Fibroblast of the aortic adventitia (primary cell): ENCODE measurements at regions not wholly inside any gene's neighbourhood (a gene's known extent, or its start where the extent isn't known, plus 50 kb on each side); places are given as distances from the start of the nearest gene placed in this dataset.

Experiments used
- DNase-seq: peaks from one replicate; pipeline ENCODE4 v3.0.0-alpha.2; 2010; ENCODE audit warnings: low read depth
- H3K4me3 ChIP-seq: 2 replicates; pipeline ENCODE4 v1.5.1; 2011; ENCODE audit warnings: low read depth, mild to moderate bottlenecking, control low read depth, low read length, moderate library complexity
- TF ChIP-seq, protein P1 (sequence below): IDR thresholded peaks from 2 replicates; pipeline ENCODE4 v1.5.1; 2011; ENCODE audit warnings: mild to moderate bottlenecking, low read length, control low read depth, inconsistent platforms; ENCODE audit not compliant: insufficient read depth

DNA sequence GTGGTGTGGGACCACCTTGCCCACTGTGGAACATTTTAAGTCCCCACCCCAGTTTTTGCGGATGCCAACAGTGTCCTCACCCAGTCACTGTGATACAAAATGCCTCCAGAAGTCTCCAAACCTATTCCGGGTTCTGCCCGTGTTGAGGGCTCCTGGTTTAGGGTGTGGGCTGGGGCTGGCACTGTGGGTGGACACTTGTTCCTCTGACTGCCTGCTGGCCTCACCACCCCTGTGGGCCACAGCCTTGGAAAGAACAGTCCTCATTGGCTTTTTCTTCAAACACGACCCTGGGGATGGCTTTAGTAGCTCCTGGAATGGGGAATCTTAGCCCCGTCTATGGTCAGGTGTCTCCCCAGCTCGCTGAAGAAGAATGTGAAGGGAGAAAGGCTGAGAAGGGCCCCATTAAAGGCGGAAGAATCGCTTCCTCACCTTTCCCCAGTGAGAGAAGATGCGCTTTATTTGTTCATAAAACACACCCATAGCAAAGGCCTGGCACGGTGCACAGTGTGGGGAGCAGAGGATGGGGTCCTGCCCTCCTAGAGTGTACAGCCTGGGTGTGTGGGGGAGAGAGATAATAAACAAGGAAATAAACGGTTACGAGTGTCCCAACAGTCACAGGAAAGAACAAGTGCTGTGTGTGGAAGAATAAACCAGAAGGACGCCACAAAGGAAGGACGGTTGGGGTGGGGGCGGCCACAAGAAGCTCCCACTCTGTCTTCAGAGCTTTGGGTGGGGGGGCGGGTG is 56.3 kb upstream of the SLC22A11 start:
- DNase-seq = no peak
- H3K4me3 ChIP-seq = no peak overlapping the region
- TF ChIP-seq, protein P1, sequence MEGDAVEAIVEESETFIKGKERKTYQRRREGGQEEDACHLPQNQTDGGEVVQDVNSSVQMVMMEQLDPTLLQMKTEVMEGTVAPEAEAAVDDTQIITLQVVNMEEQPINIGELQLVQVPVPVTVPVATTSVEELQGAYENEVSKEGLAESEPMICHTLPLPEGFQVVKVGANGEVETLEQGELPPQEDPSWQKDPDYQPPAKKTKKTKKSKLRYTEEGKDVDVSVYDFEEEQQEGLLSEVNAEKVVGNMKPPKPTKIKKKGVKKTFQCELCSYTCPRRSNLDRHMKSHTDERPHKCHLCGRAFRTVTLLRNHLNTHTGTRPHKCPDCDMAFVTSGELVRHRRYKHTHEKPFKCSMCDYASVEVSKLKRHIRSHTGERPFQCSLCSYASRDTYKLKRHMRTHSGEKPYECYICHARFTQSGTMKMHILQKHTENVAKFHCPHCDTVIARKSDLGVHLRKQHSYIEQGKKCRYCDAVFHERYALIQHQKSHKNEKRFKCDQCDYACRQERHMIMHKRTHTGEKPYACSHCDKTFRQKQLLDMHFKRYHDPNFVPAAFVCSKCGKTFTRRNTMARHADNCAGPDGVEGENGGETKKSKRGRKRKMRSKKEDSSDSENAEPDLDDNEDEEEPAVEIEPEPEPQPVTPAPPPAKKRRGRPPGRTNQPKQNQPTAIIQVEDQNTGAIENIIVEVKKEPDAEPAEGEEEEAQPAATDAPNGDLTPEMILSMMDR = no peak

GRCh38 chr11:64500176-64501013 is 55.3 kb upstream of the SLC22A11 start:
- TF ChIP-seq, protein P1 = no peak
- no peak overlapping the region for H3K4me3 ChIP-seq
- no peak for DNase-seq

- TF ChIP-seq, protein P1 = no peak
- no peak overlapping the region for H3K4me3 ChIP-seq
- DNase-seq = no peak
These were observed 54.0 kb upstream of the SLC22A11 start for GRCh38 chr11:64501500-64502427.

GRCh38 chr11:64502634-64503033 is 53.1 kb upstream of the SLC22A11 start:
- no peak for DNase-seq
- TF ChIP-seq, protein P1 = no peak
- H3K4me3 ChIP-seq = no peak overlapping the region

- no peak overlapping the region for H3K4me3 ChIP-seq
- DNase-seq = no peak
- TF ChIP-seq, protein P1 = no peak
These were observed 52.5 kb upstream of the SLC22A11 start for GRCh38 chr11:64503186-64503753.

DNA sequence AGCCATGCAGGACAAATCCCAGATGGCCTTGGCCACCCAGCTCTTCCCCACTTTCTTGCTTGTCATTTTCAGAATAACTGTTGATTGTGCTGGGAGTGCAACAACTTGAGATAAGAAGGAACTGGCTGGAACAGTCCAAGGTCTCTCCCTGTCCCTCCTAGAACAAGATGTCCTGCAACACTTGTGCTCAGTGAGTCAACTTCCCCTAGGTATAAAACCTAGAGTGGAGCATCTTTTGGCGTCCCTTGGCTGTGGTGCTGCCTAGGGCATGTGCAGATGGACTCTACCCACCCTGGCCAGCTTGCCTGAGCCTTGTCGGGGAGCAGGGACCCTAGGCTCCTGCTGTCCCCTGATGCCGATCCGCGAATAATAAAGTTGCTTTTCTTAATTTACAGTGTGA is 50.7 kb upstream of the SLC22A11 start:
- TF ChIP-seq, protein P1 = no peak
- DNase-seq = no peak
- no peak overlapping the region for H3K4me3 ChIP-seq
